Panc1 (cell line): ENCODE measurements at regions not wholly inside any gene's neighbourhood (a gene's known extent, or its start where the extent isn't known, plus 50 kb on each side); places are given as distances from the start of the nearest gene placed in this dataset.

Experiments
- CTCF ChIP-seq: fragments of 450-650 bp; IDR thresholded peaks from 2 replicates; pipeline ENCODE4 v1.5.1; 2017; ENCODE audit warnings: mild to moderate bottlenecking
- POLR2AphosphoS5 ChIP-seq: IDR thresholded peaks from 2 replicates; pipeline ENCODE4 v1.6.1; 2012; ENCODE audit warnings: mild to moderate bottlenecking, low read depth, low read length, moderate library complexity
- REST ChIP-seq, 2 experiments: IDR thresholded peaks; 2 replicates each; pipeline ENCODE4 v1.6.1; 2011 to 2012; ENCODE audit warnings: low read depth in 2 of 2, control low read depth in 1 of 2, low read length in 1 of 2, mild to moderate bottlenecking in 1 of 2, moderate library complexity in 1 of 2; ENCODE audit not compliant: insufficient read depth in 1 of 2
- SIN3A ChIP-seq: IDR thresholded peaks from 2 replicates; pipeline ENCODE4 v1.6.1; 2012; ENCODE audit warnings: low read depth, mild to moderate bottlenecking, low read length, moderate library complexity, borderline replicate concordance; ENCODE audit not compliant: insufficient read depth
- TCF7L2 ChIP-seq: IDR thresholded peaks from 2 replicates; pipeline ENCODE4 v1.6.1; 2011; ENCODE audit warnings: mild to moderate bottlenecking, low read depth, low read length, inconsistent platforms

- no peak for TF ChIP-seq CTCF
- TF ChIP-seq SIN3A = no peak
- no peak for TF ChIP-seq POLR2AphosphoS5
- no peak for TF ChIP-seq REST (IDR thresholded peaks at IDR 0.05; ENCODE audit: insufficient read depth in 1 of 2, low read depth in 2 of 2, low read length in 1 of 2)
- TF ChIP-seq TCF7L2 = no peak
Observed at GRCh38 chr7:131613909-131614308, 57.5 kb upstream of the PODXL start.
